HG03521 (cell line): ENCODE measurements at regions not wholly inside any gene's neighbourhood (a gene's known extent, or its start where the extent isn't known, plus 50 kb on each side); places are given as distances from the start of the nearest gene placed in this dataset.

Experiments used
- ATAC-seq: cut with Tn5 transposase; IDR thresholded peaks from one replicate; pipeline ENCODE4 v1.9.1; 2021; ENCODE audit warnings: mild to moderate bottlenecking, moderate library complexity; ENCODE audit not compliant: unreplicated experiment

GRCh38 chr9:90107040-90107725 is 502.4 kb downstream of the GADD45G start:
- no peak for ATAC-seq

- ATAC-seq: no peak
These were observed 503.2 kb downstream of the GADD45G start for GRCh38 chr9:90107726-90108655.

- no peak for ATAC-seq
These were observed 508.0 kb downstream of the GADD45G start for GRCh38 chr9:90112788-90113187.

- no peak for ATAC-seq
These were observed 510.0 kb downstream of the GADD45G start for GRCh38 chr9:90114641-90115425.

GRCh38 chr9:90121762-90122161 is 517.0 kb downstream of the GADD45G start:
- ATAC-seq: no peak

GRCh38 chr9:90124961-90125360 is 517.7 kb downstream of the DIRAS2 start:
- ATAC-seq: no peak

GRCh38 chr9:90127923-90128322 is 514.7 kb downstream of the DIRAS2 start:
- no peak for ATAC-seq

GRCh38 chr9:90128587-90129190 is 513.9 kb downstream of the DIRAS2 start:
- no peak for ATAC-seq

GRCh38 chr9:90129446-90129845 is 513.2 kb downstream of the DIRAS2 start:
- ATAC-seq: no peak

- ATAC-seq: no peak
These were observed 511.1 kb downstream of the DIRAS2 start for GRCh38 chr9:90131568-90131967.

- no peak for ATAC-seq
These were observed 509.8 kb downstream of the DIRAS2 start for GRCh38 chr9:90132866-90133265.

- ATAC-seq: no peak
These were observed 504.8 kb downstream of the DIRAS2 start for GRCh38 chr9:90137801-90138200.

- ATAC-seq: no peak
These were observed 502.3 kb downstream of the DIRAS2 start for GRCh38 chr9:90140131-90140818.

- ATAC-seq: no peak
These were observed 500.9 kb downstream of the DIRAS2 start for GRCh38 chr9:90141723-90142122.

GRCh38 chr9:90142580-90142979 is 500.0 kb downstream of the DIRAS2 start:
- ATAC-seq: no peak

GRCh38 chr9:90147426-90147825 is 495.2 kb downstream of the DIRAS2 start:
- no peak for ATAC-seq

GRCh38 chr9:90156318-90156717 is 486.3 kb downstream of the DIRAS2 start:
- ATAC-seq: no peak

- no peak for ATAC-seq
These were observed 480.3 kb downstream of the DIRAS2 start for GRCh38 chr9:90162326-90162725.

GRCh38 chr9:90162819-90163218 is 479.8 kb downstream of the DIRAS2 start:
- no peak for ATAC-seq

- ATAC-seq: no peak
These were observed 477.3 kb downstream of the DIRAS2 start for GRCh38 chr9:90165281-90165680.
